BLaER1 (cell line): ENCODE measurements at regions not wholly inside any gene's neighbourhood (a gene's known extent, or its start where the extent isn't known, plus 50 kb on each side); places are given as distances from the start of the nearest gene placed in this dataset.

ENCODE experiments used
- H3K27ac ChIP-seq: shearing (Covaris generic); formaldehyde crosslinking; 2 replicates; pipeline ENCODE4 v1.8.1; 2022
- H3K27me3 ChIP-seq: shearing (Covaris generic); formaldehyde crosslinking; 2 replicates; pipeline ENCODE4 v1.8.1; 2022
- H3K36me3 ChIP-seq: shearing (Covaris generic); formaldehyde crosslinking; 2 replicates; pipeline ENCODE4 v1.8.1; 2022
- H3K4me1 ChIP-seq: shearing (Covaris generic); formaldehyde crosslinking; 2 replicates; pipeline ENCODE4 v1.8.1; 2022
- H3K4me2 ChIP-seq: shearing (Covaris generic); formaldehyde crosslinking; 2 replicates; pipeline ENCODE4 v1.8.1; 2022
- H3K4me3 ChIP-seq: shearing (Covaris generic); formaldehyde crosslinking; 2 replicates; pipeline ENCODE4 v1.8.1; 2022
- H3K9ac ChIP-seq: shearing (Covaris generic); formaldehyde crosslinking; 2 replicates; pipeline ENCODE4 v1.8.1; 2022
- H3K9me3 ChIP-seq: shearing (Covaris generic); formaldehyde crosslinking; 2 replicates; pipeline ENCODE4 v1.8.1; 2022
- H4K20me1 ChIP-seq: shearing (Covaris generic); formaldehyde crosslinking; 2 replicates; pipeline ENCODE4 v1.8.1; 2022
- Cebpa-rat ChIP-seq: shearing (Covaris generic); IDR thresholded peaks from 2 replicates; pipeline ENCODE4 v1.8.1; 2022

DNA sequence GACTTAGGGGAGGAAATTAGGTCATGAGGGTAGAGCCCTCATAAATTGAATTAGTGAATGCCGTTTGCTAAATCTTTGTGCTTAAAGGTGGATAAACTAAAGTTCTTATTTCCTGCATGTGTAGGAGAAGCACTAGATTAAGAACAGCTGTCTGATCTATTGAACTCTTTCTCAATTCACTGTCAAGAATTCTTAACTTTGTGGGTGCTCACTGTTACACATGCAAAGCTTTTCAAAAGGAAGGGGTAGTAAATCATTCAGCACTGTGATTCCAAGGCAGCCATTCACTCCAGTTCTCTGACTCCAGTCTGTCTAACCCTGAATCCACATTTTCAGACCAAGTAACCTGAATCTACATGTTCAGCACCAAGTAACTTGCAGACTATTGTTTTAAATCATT, 1520.1 kb downstream of the PCDH18 start:
- H3K4me3 ChIP-seq = no peak overlapping the region

DNA sequence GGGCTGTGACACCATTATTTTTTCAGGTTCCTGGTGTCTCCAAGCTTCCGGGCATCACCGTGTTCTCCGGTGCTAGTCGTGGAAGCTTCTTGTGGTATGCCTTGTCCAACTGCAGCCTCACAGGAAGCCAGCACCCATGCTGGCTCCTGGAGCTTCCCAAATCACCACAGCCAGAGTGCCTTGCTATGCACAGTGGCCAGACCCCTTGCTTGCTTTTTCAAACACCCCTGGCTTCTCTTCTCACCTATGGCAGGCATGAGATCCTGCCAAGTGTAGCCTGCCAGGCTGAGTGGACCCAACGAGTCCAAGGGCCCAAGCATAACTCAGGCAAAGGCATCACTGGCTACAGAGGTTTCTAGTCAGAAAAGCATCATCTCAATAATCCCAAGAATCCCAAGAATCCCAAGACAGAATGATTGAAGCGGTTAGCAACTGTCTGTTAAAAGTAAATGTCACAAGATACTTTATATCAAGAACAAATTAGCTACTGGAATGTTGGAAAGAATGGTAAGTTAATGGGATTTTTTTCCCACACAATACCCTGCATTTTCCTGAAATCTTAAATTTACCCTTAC, 1522.9 kb downstream of the PCDH18 start:
- H3K9ac ChIP-seq = no peak overlapping the region
- peaks cover 17% of the 10 kb centered on the region for H3K9me3 ChIP-seq
- H3K36me3 ChIP-seq = no peaks in the 10 kb centered on the region
- no peaks in the 10 kb centered on the region for H3K4me1 ChIP-seq
- H3K4me2 ChIP-seq = no peak overlapping the region
- TF ChIP-seq Cebpa-rat = no peak
- no peaks in the 10 kb centered on the region for H3K27me3 ChIP-seq
- H3K4me3 ChIP-seq = no peak overlapping the region
- no peaks in the 10 kb centered on the region for H4K20me1 ChIP-seq
- H3K27ac ChIP-seq = no peak overlapping the region

More for the DNA sequence above, 1520.1 kb downstream of the PCDH18 start:
- TF ChIP-seq Cebpa-rat = no peak
- H3K9ac ChIP-seq = no peak overlapping the region
- H4K20me1 ChIP-seq = no peaks in the 10 kb centered on the region
- H3K9me3 ChIP-seq = peaks cover 17% of the 10 kb centered on the region
- H3K36me3 ChIP-seq = no peaks in the 10 kb centered on the region
- H3K4me1 ChIP-seq = no peaks in the 10 kb centered on the region
- no peak overlapping the region for H3K4me2 ChIP-seq
- H3K27ac ChIP-seq = no peak overlapping the region
- no peaks in the 10 kb centered on the region for H3K27me3 ChIP-seq

DNA sequence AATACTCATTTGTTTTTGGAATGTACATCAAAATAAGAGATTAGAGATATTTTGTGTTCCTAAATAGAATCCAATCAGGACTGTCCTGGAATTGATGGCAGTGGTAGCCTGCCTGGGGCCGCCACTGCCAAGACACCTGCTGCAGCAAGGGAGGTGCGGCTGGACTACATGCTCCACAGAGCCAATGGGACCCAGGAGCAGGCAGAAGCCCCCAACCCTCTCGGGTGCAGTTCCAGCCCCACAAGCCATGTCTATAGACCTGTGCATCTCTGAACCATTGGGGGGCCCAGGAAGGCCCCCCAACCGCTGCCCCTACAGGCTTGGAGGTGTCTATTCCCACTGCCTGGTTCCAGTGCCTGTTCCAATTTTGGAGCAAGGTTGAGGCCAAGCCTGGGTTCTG, 1524.3 kb downstream of the PCDH18 start:
- no peak for TF ChIP-seq Cebpa-rat
- Histone ChIP-seq H3K9me3 (peaks cover 17% of the 10 kb centered on the region), H3K27me3 (no peaks in the 10 kb centered on the region), H3K27ac (no peak overlapping the region), H3K4me2 (no peak overlapping the region), H3K9ac (no peak overlapping the region), H4K20me1 (no peaks in the 10 kb centered on the region), H3K36me3 (no peaks in the 10 kb centered on the region), H3K4me3 (no peak overlapping the region), H3K4me1 (no peaks in the 10 kb centered on the region)

DNA sequence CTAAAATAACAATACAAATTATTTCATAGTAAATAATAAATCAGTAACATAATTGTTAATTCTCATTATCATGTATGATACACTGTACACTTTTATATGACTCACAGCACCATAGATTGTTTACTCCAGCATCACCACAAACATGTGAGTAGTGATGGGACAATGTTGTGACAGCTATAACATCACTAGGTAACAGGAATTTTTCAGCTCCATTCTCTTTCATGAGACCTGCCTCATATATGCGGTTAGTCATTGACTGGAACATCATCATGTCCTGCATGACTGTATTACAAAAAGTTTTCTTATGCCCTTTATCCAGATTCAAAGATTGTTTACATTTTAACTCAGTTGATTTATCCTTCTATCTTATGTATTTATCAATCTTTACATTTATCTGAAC, 1530.0 kb downstream of the PCDH18 start:
- no peak for TF ChIP-seq Cebpa-rat
- no peak overlapping the region for H3K9ac ChIP-seq

DNA sequence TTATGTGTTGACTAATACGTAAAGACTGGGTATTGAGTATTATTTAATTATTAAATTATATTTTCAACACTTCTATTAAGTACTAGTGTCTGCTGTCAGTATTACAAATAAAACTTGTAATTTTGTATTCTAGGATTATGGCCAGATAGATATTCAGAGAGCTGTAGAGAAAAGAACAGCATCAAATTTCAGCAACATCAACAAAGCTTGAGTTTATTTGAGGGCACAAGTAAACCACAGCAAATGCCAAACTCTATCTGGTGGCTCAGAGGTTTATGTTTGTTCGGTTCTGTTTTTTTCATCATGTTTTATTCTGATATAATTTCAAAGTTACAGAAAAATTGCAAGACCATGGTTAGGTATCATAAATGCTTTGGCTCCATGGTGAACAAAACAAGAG, 1530.5 kb downstream of the PCDH18 start:
- Histone ChIP-seq H3K4me3 (no peak overlapping the region), H4K20me1 (no peaks in the 10 kb centered on the region), H3K4me1 (no peaks in the 10 kb centered on the region), H3K27me3 (no peaks in the 10 kb centered on the region), H3K4me2 (no peak overlapping the region), H3K9ac (no peak overlapping the region), H3K9me3 (no peaks in the 10 kb centered on the region), H3K36me3 (no peaks in the 10 kb centered on the region), H3K27ac (no peak overlapping the region)
- TF ChIP-seq Cebpa-rat = no peak

More for the DNA sequence above, 1530.0 kb downstream of the PCDH18 start:
- Histone ChIP-seq H4K20me1 (no peaks in the 10 kb centered on the region), H3K4me1 (no peaks in the 10 kb centered on the region), H3K27ac (no peak overlapping the region), H3K27me3 (no peaks in the 10 kb centered on the region), H3K4me3 (no peak overlapping the region), H3K36me3 (no peaks in the 10 kb centered on the region), H3K4me2 (no peak overlapping the region), H3K9me3 (no peaks in the 10 kb centered on the region)

DNA sequence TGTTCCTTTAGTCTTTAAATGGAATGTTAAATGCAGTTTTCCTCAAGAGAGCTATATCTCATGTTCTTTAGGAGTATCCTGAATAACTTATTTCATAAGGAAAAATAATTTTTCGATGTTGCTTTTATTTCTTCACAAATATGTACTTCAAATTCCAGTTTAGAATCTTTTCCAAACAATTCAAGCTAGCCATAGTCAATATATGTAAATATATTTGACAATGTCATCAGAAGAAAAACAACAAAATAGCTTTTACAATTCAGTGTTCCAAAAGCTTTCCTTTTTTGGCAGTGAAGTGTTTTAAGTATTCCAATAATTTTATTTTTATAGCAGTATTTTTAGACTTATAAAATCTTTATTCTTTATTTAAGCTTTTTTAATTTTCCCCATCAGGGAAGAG, 1532.0 kb downstream of the PCDH18 start:
- Histone ChIP-seq H3K4me3 (no peak overlapping the region), H3K36me3 (no peaks in the 10 kb centered on the region), H3K27me3 (no peaks in the 10 kb centered on the region), H3K9ac (no peak overlapping the region), H3K4me1 (no peaks in the 10 kb centered on the region), H3K9me3 (no peaks in the 10 kb centered on the region), H3K27ac (no peak overlapping the region), H3K4me2 (no peak overlapping the region), H4K20me1 (no peaks in the 10 kb centered on the region)
- no peak for TF ChIP-seq Cebpa-rat

DNA sequence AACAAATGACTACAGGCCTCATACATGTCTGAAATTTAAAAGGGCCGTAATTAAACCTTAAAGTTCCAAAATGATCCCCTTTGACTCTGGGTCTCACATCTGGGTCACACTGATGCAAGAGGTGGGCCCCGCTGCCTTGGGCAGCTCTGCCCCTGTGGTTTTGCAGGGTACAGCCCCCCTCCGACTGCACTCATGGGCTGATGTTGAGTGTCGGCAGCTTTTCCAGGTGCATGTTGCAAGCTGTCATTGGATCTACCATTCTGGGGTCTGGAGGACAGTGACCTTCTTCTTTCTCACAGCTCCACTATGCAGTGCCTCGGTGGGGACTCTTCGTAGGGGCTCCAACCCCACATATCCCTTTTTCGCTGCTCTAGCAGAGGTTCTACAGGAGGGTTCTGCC, 1537.9 kb downstream of the PCDH18 start:
- no peak overlapping the region for H3K4me2 ChIP-seq
- no peak overlapping the region for H3K4me3 ChIP-seq
- H3K27ac ChIP-seq = no peak overlapping the region
- TF ChIP-seq Cebpa-rat = no peak
- no peaks in the 10 kb centered on the region for H3K4me1 ChIP-seq
- H4K20me1 ChIP-seq = no peaks in the 10 kb centered on the region
- H3K9ac ChIP-seq = no peak overlapping the region
- H3K27me3 ChIP-seq = no peaks in the 10 kb centered on the region
- H3K36me3 ChIP-seq = no peaks in the 10 kb centered on the region
- no peaks in the 10 kb centered on the region for H3K9me3 ChIP-seq

DNA sequence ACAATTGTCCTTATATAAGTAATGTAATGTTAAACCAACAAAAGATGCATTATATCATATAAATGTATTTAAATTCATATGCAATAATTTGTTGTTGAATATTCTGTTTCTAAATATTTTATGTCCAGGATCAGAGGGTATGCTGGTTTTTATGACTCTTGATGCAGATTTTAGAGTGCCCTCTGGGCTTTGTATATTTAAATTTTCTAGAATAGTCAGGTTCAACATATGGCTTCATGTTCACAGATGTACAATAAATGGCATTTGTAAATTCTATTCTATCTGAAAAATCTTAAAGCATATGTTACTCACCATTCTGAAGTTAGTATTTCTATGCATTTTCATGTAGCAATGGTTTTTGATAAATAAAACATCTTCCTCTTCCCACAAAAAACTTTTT, 1555.4 kb downstream of the PCDH18 start:
- Histone ChIP-seq H3K36me3 (no peaks in the 10 kb centered on the region), H3K4me2 (no peak overlapping the region), H3K4me1 (no peaks in the 10 kb centered on the region), H3K27me3 (no peaks in the 10 kb centered on the region), H3K9me3 (no peaks in the 10 kb centered on the region), H3K9ac (no peak overlapping the region), H4K20me1 (no peaks in the 10 kb centered on the region), H3K4me3 (no peak overlapping the region), H3K27ac (no peak overlapping the region)
- TF ChIP-seq Cebpa-rat = no peak

DNA sequence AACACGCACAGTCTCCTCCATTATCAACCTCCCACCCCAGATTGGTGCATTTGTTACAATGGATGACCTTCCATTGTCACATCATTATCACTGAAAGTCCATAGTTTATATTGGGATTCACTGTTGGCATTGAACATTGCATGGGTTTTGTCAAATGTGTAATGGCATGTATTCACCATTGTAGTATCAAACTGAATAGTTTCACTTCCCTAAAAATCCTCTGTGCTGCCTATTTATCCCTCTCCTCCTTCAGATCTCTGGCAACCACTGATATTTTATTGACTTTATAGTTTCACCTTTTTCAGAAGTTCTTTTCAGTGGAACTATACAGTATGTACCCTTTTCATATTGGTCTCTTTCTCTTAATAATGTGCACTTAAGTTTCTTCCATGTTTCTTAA, 1565.4 kb downstream of the PCDH18 start:
- Histone ChIP-seq H3K9me3 (no peaks in the 10 kb centered on the region), H3K36me3 (no peaks in the 10 kb centered on the region), H4K20me1 (no peaks in the 10 kb centered on the region), H3K4me1 (0 out of 2 replicates have a peak, but pooled peaks cover 5% of the 10 kb centered on the region), H3K27ac (no peak overlapping the region), H3K4me2 (no peak overlapping the region), H3K9ac (no peak overlapping the region), H3K27me3 (no peaks in the 10 kb centered on the region), H3K4me3 (no peak overlapping the region)
- no peak for TF ChIP-seq Cebpa-rat

DNA sequence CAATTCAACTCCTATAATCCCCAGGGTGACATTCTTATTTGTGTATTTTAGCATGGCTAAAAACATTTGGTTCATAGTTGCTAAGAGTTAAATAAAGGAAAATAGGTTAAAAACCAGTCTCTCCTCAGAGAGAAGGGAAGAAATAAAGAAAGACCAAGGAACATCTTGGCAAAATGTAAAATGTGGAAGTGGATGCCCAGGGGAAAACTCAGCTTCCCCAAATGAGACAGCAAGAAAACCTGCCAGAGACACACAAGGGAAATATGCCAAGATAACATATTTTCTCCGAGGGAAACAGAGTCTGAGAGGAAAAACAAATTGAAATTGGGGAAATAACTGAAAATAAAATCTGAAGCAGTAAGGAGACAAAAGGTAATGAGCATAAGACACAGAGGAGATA, 1569.3 kb downstream of the PCDH18 start:
- Histone ChIP-seq H3K4me3 (no peak overlapping the region), H3K27me3 (no peaks in the 10 kb centered on the region), H3K36me3 (no peaks in the 10 kb centered on the region), H3K27ac (no peak overlapping the region), H3K9me3 (no peaks in the 10 kb centered on the region), H3K9ac (no peak overlapping the region), H3K4me1 (0 out of 2 replicates have a peak, but pooled peaks cover 5% of the 10 kb centered on the region), H4K20me1 (no peaks in the 10 kb centered on the region), H3K4me2 (no peak overlapping the region)
- no peak for TF ChIP-seq Cebpa-rat

DNA sequence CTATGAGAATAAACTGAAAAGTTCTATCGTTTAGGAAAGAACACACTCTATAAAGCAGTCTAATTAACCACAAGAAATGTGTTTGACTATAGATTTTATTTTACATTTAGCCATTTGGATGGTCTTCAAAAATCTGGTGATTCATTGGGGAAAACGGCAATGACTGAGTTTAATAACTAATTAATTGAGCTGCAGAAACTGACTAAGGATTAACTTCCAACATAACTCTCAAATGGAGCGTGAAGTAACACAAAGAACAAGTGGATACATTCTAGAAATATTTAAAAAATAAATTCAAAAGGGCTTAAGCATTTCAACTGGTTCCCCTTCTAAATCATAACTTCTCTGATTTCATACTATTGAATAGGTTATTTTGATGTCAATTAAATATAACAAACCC, 1582.4 kb downstream of the PCDH18 start:
- H3K27ac ChIP-seq = no peak overlapping the region
- H3K36me3 ChIP-seq = no peaks in the 10 kb centered on the region
- no peak overlapping the region for H3K9ac ChIP-seq
- H3K9me3 ChIP-seq = peaks cover 9% of the 10 kb centered on the region
- no peak for TF ChIP-seq Cebpa-rat
- H3K4me3 ChIP-seq = no peak overlapping the region
- no peak overlapping the region for H3K4me2 ChIP-seq
- H3K4me1 ChIP-seq = no peaks in the 10 kb centered on the region
- H3K27me3 ChIP-seq = no peaks in the 10 kb centered on the region
- no peaks in the 10 kb centered on the region for H4K20me1 ChIP-seq
